Mammary epithelial cell (primary cell): ENCODE measurements at regions not wholly inside any gene's neighbourhood (a gene's known extent, or its start where the extent isn't known, plus 50 kb on each side); places are given as distances from the start of the nearest gene placed in this dataset.

Experiments used
- CTCF ChIP-seq, 2 donors: IDR thresholded peaks in 1 of 2; conservative IDR thresholded peaks in 1 of 2; 2 replicates each; pipeline ENCODE4 v1.5.1; 2011 to 2012; ENCODE audit warnings: inconsistent platforms in 2 of 2, low read length in 2 of 2, mild to moderate bottlenecking in 2 of 2, control low read depth in 1 of 2, low read depth in 1 of 2; ENCODE audit not compliant: insufficient read depth in 1 of 2; ENCODE audit errors: extremely low read depth in 1 of 2
- EZH2 ChIP-seq: IDR thresholded peaks from 2 replicates; pipeline ENCODE4 v1.6.1; 2012; ENCODE audit warnings: low read length, inconsistent platforms, borderline replicate concordance

GRCh38 chr18:26618135-26618534 lies 69.8 kb upstream of the KCTD1 start:
- no peak for TF ChIP-seq CTCF (conservative IDR thresholded peaks at IDR 0.05 in 1 of 2, IDR thresholded peaks at IDR 0.05 in 1 of 2; ENCODE audit: extremely low read depth in 1 of 2, insufficient read depth in 1 of 2, low read depth in 1 of 2, low read length in 2 of 2)
- TF ChIP-seq EZH2: no peak
